WERI-Rb-1 (cell line): ENCODE measurements at regions not wholly inside any gene's neighbourhood (a gene's known extent, or its start where the extent isn't known, plus 50 kb on each side); places are given as distances from the start of the nearest gene placed in this dataset.

Source experiments
- DNase-seq: peaks from one replicate; pipeline ENCODE4 v3.0.0-alpha.2; 2020
- H3K27ac ChIP-seq: fragments of 250-450 bp; sonication (Bioruptor Pico); 2 replicates; pipeline ENCODE4 v1.5.1; 2020; ENCODE audit warnings: mild to moderate bottlenecking, moderate library complexity
- H3K27me3 ChIP-seq: fragments of 250-450 bp; sonication (Bioruptor Pico); 2 replicates; pipeline ENCODE4 v1.5.1; 2021; ENCODE audit warnings: mild to moderate bottlenecking, low read depth, moderate library complexity; ENCODE audit not compliant: insufficient read depth, severe bottlenecking
- H3K36me3 ChIP-seq: fragments of 250-450 bp; sonication (Bioruptor Pico); 2 replicates; pipeline ENCODE4 v1.5.1; 2020; ENCODE audit warnings: mild to moderate bottlenecking, moderate library complexity
- H3K4me3 ChIP-seq: 2 replicates; pipeline ENCODE4 v1.5.1; 2011; ENCODE audit warnings: low read depth, mild to moderate bottlenecking, control low read depth, low read length
- H3K9me3 ChIP-seq: fragments of 250-450 bp; sonication (Bioruptor Pico); 2 replicates; pipeline ENCODE4 v1.5.1; 2021; ENCODE audit warnings: mild to moderate bottlenecking, moderate library complexity; ENCODE audit not compliant: severe bottlenecking
- TF ChIP-seq, protein P1 (sequence below): IDR thresholded peaks from 2 replicates; pipeline ENCODE4 v1.5.1; 2011; ENCODE audit warnings: low read depth, mild to moderate bottlenecking, control low read depth, inconsistent platforms, low read length

DNA sequence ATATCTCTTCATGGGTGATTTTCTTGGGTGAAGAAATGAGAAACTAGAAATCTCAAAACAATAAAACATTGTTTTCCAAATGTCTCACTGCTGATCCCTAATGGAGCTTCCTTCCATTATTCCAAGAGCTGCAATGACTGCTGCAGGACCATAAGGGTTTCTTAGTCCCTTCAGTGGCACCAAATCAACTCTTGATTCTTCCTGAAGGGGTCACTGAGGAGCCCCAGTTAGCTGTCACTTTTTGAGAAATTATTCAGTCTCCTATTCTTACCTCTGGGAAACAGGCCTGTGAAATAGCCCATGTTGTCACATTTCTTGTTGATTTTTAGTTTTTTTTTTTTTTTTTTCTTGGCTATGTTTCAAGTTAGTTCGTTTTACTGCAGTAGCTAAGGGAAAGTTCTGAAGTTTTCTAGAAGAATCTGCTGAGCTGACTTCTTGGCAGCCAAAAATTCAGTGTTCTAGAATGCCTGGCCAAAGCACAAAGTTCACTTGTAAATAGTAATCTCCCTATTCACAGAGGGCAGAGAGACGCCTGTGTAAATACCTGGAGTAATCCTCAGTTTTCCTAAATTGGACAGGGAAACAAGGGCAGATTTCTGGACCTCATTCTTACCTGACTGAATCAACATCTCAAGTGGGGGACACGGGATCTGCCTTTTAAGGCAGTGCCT, 480.0 kb downstream of the RIT2 start:
- DNase-seq, result peak; percentile 9
- Histone ChIP-seq H3K4me3 (no peak overlapping the region), H3K27me3 (no peaks in the 10 kb centered on the region), H3K27ac (no peak overlapping the region), H3K9me3 (no peaks in the 10 kb centered on the region), H3K36me3 (no peaks in the 10 kb centered on the region)
- TF ChIP-seq, protein P1, sequence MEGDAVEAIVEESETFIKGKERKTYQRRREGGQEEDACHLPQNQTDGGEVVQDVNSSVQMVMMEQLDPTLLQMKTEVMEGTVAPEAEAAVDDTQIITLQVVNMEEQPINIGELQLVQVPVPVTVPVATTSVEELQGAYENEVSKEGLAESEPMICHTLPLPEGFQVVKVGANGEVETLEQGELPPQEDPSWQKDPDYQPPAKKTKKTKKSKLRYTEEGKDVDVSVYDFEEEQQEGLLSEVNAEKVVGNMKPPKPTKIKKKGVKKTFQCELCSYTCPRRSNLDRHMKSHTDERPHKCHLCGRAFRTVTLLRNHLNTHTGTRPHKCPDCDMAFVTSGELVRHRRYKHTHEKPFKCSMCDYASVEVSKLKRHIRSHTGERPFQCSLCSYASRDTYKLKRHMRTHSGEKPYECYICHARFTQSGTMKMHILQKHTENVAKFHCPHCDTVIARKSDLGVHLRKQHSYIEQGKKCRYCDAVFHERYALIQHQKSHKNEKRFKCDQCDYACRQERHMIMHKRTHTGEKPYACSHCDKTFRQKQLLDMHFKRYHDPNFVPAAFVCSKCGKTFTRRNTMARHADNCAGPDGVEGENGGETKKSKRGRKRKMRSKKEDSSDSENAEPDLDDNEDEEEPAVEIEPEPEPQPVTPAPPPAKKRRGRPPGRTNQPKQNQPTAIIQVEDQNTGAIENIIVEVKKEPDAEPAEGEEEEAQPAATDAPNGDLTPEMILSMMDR, result no peak

DNA sequence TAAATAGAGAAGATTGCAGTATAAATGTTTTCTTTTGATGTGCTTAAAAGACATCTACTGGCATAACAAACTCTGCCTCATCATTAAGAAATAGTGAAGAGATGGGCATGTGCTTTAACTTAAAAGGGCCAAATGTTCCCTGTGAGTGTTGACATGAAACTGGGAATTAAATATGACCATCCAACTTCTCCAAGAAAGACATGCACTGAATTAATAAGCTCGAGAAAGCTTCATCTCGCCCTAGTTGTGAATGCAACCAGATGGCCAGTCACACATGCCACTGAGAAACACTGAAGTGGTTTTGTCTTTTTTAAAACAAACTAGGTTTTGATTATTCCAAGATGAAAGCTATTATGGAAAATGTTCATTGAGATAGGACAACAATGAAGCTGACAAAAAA, 479.2 kb downstream of the RIT2 start:
- Histone ChIP-seq H3K4me3 (no peak overlapping the region), H3K27ac (no peak overlapping the region), H3K27me3 (no peaks in the 10 kb centered on the region), H3K36me3 (no peaks in the 10 kb centered on the region), H3K9me3 (no peaks in the 10 kb centered on the region)
- no peak for DNase-seq
- TF ChIP-seq, protein P1, result no peak

DNA sequence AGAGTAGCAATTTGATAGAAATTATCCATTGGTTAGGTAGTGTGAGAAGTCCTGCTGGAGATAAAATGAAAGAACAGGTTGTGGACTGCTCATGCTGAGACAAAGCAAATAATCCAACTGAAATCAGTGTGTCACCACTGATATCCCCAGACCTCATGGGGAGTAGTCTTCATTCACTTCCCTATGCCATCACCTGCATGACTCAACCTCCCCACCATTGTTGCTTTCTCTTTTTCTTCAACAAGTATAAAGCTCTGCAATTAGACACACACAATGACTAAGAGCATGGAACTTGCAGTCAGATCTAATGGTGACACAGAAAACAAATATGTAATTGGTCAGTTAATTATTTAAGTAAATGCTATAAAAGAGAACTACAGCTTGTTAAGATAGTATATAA, 475.3 kb downstream of the RIT2 start:
- H3K27ac ChIP-seq, result no peak overlapping the region
- H3K9me3 ChIP-seq, result no peaks in the 10 kb centered on the region
- no peak overlapping the region for H3K4me3 ChIP-seq
- no peak for DNase-seq
- TF ChIP-seq, protein P1, result no peak
- H3K36me3 ChIP-seq, result no peaks in the 10 kb centered on the region
- H3K27me3 ChIP-seq, result no peaks in the 10 kb centered on the region

DNA sequence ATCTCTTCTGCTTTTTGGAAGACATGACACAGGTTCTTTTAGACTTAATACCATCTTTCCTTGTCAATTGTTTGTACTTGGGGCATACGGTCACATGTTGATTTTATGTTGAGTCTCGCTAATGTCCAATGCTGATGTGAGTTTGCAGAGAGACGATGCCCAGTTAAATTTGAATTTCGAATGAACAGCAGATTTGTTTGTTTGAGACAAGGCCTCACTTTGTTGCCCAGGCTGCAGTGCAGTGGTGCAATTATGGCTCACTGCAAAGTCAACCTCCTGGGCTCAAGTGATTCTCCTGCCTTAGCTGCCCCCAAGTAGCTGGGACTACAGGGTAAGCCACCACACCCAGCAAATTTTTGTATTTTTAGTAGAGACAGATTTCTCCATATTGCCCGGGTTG, 473.5 kb downstream of the RIT2 start:
- Histone ChIP-seq H3K9me3 (no peaks in the 10 kb centered on the region), H3K36me3 (no peaks in the 10 kb centered on the region), H3K4me3 (no peak overlapping the region), H3K27ac (no peak overlapping the region), H3K27me3 (no peaks in the 10 kb centered on the region)
- DNase-seq, result no peak
- TF ChIP-seq, protein P1, result no peak

DNA sequence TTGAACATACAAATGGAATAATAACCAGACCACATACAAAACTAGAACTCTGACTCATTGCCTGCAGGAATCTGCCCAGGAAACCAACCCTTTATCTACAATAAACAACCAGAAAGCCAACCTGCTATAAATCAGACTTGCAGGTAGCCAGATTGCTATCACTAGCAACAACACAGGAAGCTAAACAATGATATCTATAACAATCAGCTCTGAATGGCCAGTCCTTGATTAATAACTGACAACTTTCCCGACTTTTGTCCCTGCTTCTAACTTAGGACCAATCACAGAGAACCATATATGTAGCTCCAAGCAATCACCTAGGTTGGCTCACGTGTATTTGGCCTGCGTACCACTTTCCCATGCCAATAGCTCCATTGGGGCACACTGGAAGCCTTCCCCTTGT, 470.8 kb downstream of the RIT2 start:
- Histone ChIP-seq H3K36me3 (no peaks in the 10 kb centered on the region), H3K27ac (no peak overlapping the region), H3K27me3 (no peaks in the 10 kb centered on the region), H3K4me3 (no peak overlapping the region), H3K9me3 (no peaks in the 10 kb centered on the region)
- TF ChIP-seq, protein P1, result no peak
- no peak for DNase-seq
